Heart right ventricle (tissue), 16 donors: ENCODE measurements at regions not wholly inside any gene's neighbourhood (a gene's known extent, or its start where the extent isn't known, plus 50 kb on each side); places are given as distances from the start of the nearest gene placed in this dataset.

Experiments used
- ATAC-seq, 8 donors: fragments of 200-7000 bp; cut with Tn5 transposase; one replicate each; pipeline ENCODE4 v1.9.1; 2020; ENCODE audit warnings: mild to moderate bottlenecking in 8 of 8, moderate library complexity in 8 of 8, moderate number of reproducible peaks in 1 of 8
- DNase-seq, 2 donors: peaks; one replicate each; pipeline ENCODE4 v3.0.0-alpha.2; 2020
- H3K27ac ChIP-seq, 10 donors: fragments of 200-600 bp; sonication (generic) in 2 of 10; one replicate each; pipeline versions ENCODE4 v1.5.0 to v1.8.0; 2020 to 2022; ENCODE audit warnings: mild to moderate bottlenecking in 3 of 10
- H3K27me3 ChIP-seq, 7 donors: fragments of 200-600 bp; one replicate each; pipeline ENCODE4 v1.8.0; 2021 to 2022; ENCODE audit warnings: mild to moderate bottlenecking in 2 of 7
- H3K36me3 ChIP-seq, 9 donors: fragments of 200-600 bp; sonication (generic) in 1 of 9; one replicate each; pipeline versions ENCODE4 v1.5.0 to v1.8.0; 2020 to 2022; ENCODE audit warnings: mild to moderate bottlenecking in 2 of 9
- H3K4me1 ChIP-seq, 9 donors: fragments of 200-600 bp; sonication (generic) in 1 of 9; one replicate each; pipeline versions ENCODE4 v1.5.0 to v1.8.0; 2020 to 2022; ENCODE audit warnings: mild to moderate bottlenecking in 4 of 9
- H3K4me3 ChIP-seq, 10 donors: fragments of 200-600 bp; sonication (generic) in 2 of 10; one replicate each; pipeline versions ENCODE4 v1.5.0 to v1.8.0; 2020 to 2022; ENCODE audit warnings: mild to moderate bottlenecking in 7 of 10, moderate library complexity in 2 of 10
- H3K9me3 ChIP-seq, 11 donors: fragments of 200-600 bp in 10 of 11; sonication (generic) in 2 of 11; one replicate each; pipeline versions ENCODE4 v1.5.0 to v1.8.0; 2013 to 2022; ENCODE audit warnings: mild to moderate bottlenecking in 2 of 11, control low read depth in 1 of 11, moderate library complexity in 1 of 11
- CTCF ChIP-seq, 9 donors: fragments of 200-600 bp; sonication (generic) in 2 of 9; IDR thresholded peaks; one replicate each; pipeline versions ENCODE4 v1.5.0 to v1.8.0; 2021 to 2022; ENCODE audit warnings: antibody characterized with exemption in 9 of 9, mild to moderate bottlenecking in 5 of 9, moderate library complexity in 1 of 9
- WGBS, 2 donors: extraction: QIAGEN DNeasy Blood & Tissue Kit; methylation state at CpG; one replicate each; pipeline ENCODE4 v1.1.7; 2013; ENCODE audit warnings: inconsistent platforms in 1 of 2; 5-methylcytosine and 5-hydroxymethylcytosine counted together
- intact Hi-C, 10 donors: fragments of 100-400 bp; cut with DNase I; formaldehyde crosslinking; loops; one replicate each; pipeline versions ENCODE4 v1.11.1 to v1.14.2; 2022
- donor health status: Arrhythmogenic right ventricular cardiomyopathy.
- donor health status: ischemic (EF 13 %, LVEDD 7.1; RV severe dilation, severe dysfunction).
- donor health status: healthy with polysubstance abuse.
- donor health status: DM: no; HTN: yes; CAD: no.
- donor health status: DM: no; HTN: no; CAD: no.
- donor health status: ischemic (EF 25% LVEDD 6.9; RV normal size, moderate dysfunction).
- donor health status: ischemic (EF 25% LVEDD 5.7; RV mildly dilated, moderate dysfunction).
- donor health status: healthy.
- donor health status: DM: yes; HTN: yes; CAD: no.
- donor health status: Ischemic cardiomyopathy.
- donor health status: ischemic (EF 35%, LVEDD 5.7; RV mildly dilated, moderate dysfunction).
- donor health status: nonischemic (EF 11% LVEDD 7.7; RV severe dilation, severe dysfunction).
- donor health status: DM: yes; HTN: yes; CAD: no.
- donor health status: PGD.
- donor health status: ischemic (EF 29% LVEDD 5.4; RV normal size, mild dysfunction).
- donor health status: nonischemic (EF 23%, LVEDD 6.1; RV moderate dilation, normal function).

- ATAC-seq (no peak), DNase-seq (no peak)
- intact Hi-C loops, result no loop called here
- no peak overlapping the region for H3K4me3 ChIP-seq
- H3K4me1 ChIP-seq, result no peaks in the 10 kb centered on the region
- H3K9me3 ChIP-seq, result peaks cover 0 to 18% (median 0%) of the 10 kb centered on the region in 11 donors
- H3K36me3 ChIP-seq, result no peaks in the 10 kb centered on the region
- WGBS, 2 donors, result 92 to 98% methylated on average over 3 of the region's 3 CpGs
- no peaks in the 10 kb centered on the region for H3K27me3 ChIP-seq
- TF ChIP-seq CTCF (IDR thresholded peaks at IDR 0.05), result no peak
- no peak overlapping the region for H3K27ac ChIP-seq
Measured at GRCh38 chr12:92324849-92325500, 179.3 kb upstream of the BTG1 start.

GRCh38 chr12:92312463-92312964 is 166.9 kb upstream of the BTG1 start:
- peak in 7 of 8 donors; percentile 28 to 69 (median 47) for ATAC-seq

GRCh38 chr12:92304371-92305055 is 158.9 kb upstream of the BTG1 start:
- H3K36me3 ChIP-seq, result no peaks in the 10 kb centered on the region
- no peak overlapping the region for H3K4me3 ChIP-seq
- DNase-seq (peak in 1 of 2 donors; percentile 31), ATAC-seq (peak; percentile 47 to 95 (median 84))
- H3K27me3 ChIP-seq, result no peaks in the 10 kb centered on the region
- H3K4me1 ChIP-seq, result peaks cover 0 to 35% (median 23%) of the 10 kb centered on the region in 9 donors
- H3K27ac ChIP-seq, result peak overlapping the region in 8 of 10 donors; percentile 28 to 78 (median 52)
- no peak for TF ChIP-seq CTCF (IDR thresholded peaks at IDR 0.05)
- 44 to 48% methylated on average over 5 of the region's 5 CpGs for WGBS, 2 donors
- intact Hi-C loops, result loop anchor here in 2 of 10 donors (5.0 to 10.0 kb wide), 2 partner anchors 157 to 260 kb away; partner anchors contain the start of gene BTG1 (in 1 of the 2)
- no peaks in the 10 kb centered on the region for H3K9me3 ChIP-seq

More at GRCh38 chr12:92312463-92312964, 166.9 kb upstream of the BTG1 start:
- Histone ChIP-seq H3K36me3 (no peaks in the 10 kb centered on the region), H3K9me3 (no peaks in the 10 kb centered on the region), H3K27ac (peak overlapping the region in 3 of 10 donors; percentile 5 to 57 (median 18)), H3K4me1 (peaks cover 0 to 10% (median 0%) of the 10 kb centered on the region in 9 donors), H3K27me3 (no peaks in the 10 kb centered on the region), H3K4me3 (no peak overlapping the region)
- intact Hi-C loops, result no loop called here
- 89 to 92% methylated on average over 2 of the region's 2 CpGs for WGBS, 2 donors
- DNase-seq, result no peak
- TF ChIP-seq CTCF (IDR thresholded peaks at IDR 0.05), result no peak

- Histone ChIP-seq H3K9me3 (no peaks in the 10 kb centered on the region), H3K27ac (no peak overlapping the region), H3K4me1 (peaks cover 0 to 46% (median 20%) of the 10 kb centered on the region in 9 donors), H3K36me3 (no peaks in the 10 kb centered on the region), H3K4me3 (no peak overlapping the region), H3K27me3 (no peaks in the 10 kb centered on the region)
- 97 to 99% methylated on average over 4 of the region's 4 CpGs for WGBS, 2 donors
- no peak for TF ChIP-seq CTCF (IDR thresholded peaks at IDR 0.05)
- no peak for ATAC-seq
- intact Hi-C loops, result loop anchor here in 2 of 10 donors (5.0 to 10.0 kb wide), 2 partner anchors 155 to 263 kb away; partner anchors contain the start of gene BTG1 (in 1 of the 2)
- DNase-seq, result no peak
Measured at GRCh38 chr12:92302041-92302829, 156.6 kb upstream of the BTG1 start.
